NCI-H2081 treated with DMSO at 0.1 percent for 48 hours (cell line): ENCODE measurements at regions not wholly inside any gene's neighbourhood (a gene's known extent, or its start where the extent isn't known, plus 50 kb on each side); places are given as distances from the start of the nearest gene placed in this dataset.

Source experiments
- DNase-seq: peaks from one replicate; lab custom pipeline; 2025; lab: John Stamatoyannopoulos, UW

DNA sequence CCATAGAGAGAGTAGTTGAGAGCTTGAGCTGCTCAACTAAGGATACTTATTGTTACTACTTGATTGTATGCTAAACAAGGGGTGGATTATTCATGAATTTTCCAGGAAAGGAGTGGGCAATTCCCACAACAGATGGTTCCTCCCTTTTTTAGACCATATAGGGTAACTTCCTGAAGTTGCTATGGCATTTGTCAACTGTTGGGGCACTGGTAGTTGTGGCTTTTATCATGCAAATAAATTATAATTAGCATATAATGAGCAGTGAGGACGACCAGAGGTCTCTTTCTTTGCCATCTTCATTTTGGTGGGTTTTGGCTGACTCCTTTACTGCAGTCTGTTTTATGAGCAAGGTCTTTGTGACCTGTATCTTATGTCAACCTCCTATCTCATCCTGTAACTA is 1403.5 kb upstream of the PABPC4L start:
- DNase-seq, result no peak

DNA sequence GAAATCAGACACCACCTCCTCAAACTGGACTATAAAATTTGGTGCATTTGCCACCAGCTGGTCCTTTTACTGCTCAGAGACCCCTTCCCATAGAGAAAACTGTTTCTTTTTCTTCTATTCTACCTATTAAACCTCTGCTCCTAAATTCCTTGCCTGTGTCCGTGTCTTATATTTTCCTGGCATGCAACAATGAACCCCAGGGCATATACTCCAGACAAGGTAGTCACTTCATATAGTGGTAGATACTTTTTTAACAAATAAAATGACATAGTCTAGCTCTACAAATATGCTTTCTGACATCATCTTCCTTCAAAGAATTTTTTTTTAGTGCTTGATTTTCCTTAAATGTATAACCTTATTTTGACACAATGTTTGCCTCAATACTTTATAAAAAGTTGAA is 1402.9 kb upstream of the PABPC4L start:
- DNase-seq, result no peak

GRCh38 chr4:135601351-135601750 is 1399.8 kb upstream of the PABPC4L start:
- no peak for DNase-seq

DNA sequence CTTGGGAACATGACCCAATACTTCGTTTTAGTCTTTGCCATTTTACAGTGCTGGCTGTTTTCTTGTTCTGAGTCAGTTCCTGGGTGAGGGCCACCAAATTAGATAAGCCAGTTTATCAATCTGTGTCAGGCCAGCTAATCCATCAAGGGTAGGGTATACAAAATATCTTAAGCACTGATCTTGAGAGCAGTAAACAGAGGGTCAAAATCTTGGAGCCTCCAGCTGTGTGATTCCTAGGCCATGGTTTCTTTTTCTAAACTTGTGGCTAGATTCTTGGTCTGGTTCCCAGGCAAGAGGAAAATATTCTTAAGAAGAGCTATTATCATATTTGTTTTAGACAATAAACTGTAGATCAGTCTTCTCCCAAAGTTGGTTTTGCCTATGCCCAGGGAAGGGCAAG is 1396.6 kb upstream of the PABPC4L start:
- DNase-seq, result no peak

DNA sequence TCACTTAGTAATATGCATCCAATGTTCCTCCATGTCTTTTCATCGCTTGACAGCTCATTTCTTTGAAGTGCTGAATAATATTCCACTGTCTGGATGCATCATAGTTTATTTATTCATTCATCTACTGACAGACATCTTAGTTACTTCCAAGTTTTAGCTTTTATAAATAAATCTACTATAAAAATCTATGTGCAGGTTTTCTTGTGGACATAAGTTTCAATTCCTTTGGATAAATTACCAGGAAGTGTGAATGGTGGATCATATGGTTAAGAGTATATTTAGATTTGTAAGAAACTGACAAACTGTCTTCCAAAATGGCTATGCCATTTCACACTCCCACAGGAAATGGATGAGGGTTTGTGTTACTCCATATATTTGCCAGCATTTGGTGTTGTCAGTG is 1392.9 kb upstream of the PABPC4L start:
- DNase-seq, result no peak

DNA sequence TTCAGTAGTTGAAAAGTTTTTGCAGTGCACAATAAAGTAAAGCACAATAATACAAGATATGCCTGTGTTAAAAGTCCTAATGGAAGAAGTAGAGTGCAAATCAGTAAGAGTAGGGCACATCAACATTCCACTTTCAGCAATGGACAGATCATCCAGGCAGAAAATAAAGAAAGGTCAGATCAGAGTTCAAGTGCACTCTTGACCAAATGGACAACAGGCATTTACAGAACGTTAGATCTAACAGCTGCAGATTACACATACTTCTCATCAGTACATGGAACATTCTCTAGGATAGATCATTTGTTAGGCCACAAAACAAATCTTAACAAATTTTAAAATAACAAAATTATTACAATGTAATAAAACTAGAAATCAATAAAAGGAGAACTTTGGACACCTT is 1373.5 kb upstream of the PABPC4L start:
- no peak for DNase-seq

- no peak for DNase-seq
Observed at GRCh38 chr4:135573251-135573650, 1371.7 kb upstream of the PABPC4L start.

DNA sequence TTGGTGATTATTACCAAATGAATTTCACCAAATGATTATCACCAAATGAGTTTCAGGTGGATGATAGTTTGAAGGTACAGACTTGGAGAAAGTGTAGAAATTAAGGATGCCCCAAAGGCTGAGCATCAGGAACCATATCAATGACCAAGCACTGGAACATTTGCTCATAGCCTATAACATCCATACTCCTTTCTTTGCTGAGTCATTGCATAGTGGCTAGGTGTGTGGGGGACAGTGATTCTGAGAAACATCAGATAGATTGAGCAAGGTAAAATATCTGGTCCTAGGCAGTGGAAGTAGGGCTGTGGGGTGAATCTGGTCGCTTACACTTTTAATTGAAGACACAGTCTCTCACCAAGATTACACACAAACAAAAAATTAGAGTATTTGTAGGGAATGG is 1362.5 kb upstream of the PABPC4L start:
- no peak for DNase-seq

- DNase-seq, result no peak
Observed at GRCh38 chr4:135553213-135553612, 1351.6 kb upstream of the PABPC4L start.

GRCh38 chr4:135552131-135552530 is 1350.5 kb upstream of the PABPC4L start:
- DNase-seq, result no peak

GRCh38 chr4:135548711-135549110 is 1347.1 kb upstream of the PABPC4L start:
- no peak for DNase-seq

DNA sequence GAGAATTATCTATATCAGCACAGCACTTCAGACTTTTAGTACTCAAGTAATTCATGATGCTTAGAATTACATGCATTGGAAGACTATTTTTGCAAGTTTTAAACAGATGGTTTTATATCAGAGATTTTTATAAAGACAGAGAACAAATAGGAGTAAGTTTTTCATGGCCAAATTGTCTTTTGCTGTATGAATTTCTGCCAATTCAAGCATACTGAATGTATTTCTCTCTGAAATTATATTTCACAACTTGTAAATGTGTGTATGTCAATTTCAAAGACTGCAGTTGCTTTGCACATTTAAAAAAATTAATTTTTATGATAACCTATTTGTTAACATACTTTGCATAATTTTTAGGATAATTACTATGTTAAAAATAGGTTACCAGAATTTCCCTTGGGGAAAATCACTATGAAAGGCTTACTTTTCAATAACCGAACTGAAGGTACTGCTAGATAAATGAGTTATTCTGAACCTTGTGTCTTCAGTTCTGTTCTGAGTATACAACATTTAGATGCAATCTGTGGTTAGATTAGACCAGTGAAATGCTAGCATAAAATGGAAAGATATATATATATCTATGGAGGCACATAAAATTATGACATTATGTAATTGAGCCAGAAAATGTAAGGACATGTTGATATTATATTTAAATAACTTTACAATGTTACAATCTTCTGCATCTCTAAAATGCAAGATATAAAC is 1344.2 kb upstream of the PABPC4L start:
- no peak for DNase-seq

GRCh38 chr4:135538698-135539097 is 1337.1 kb upstream of the PABPC4L start:
- DNase-seq, result no peak

DNA sequence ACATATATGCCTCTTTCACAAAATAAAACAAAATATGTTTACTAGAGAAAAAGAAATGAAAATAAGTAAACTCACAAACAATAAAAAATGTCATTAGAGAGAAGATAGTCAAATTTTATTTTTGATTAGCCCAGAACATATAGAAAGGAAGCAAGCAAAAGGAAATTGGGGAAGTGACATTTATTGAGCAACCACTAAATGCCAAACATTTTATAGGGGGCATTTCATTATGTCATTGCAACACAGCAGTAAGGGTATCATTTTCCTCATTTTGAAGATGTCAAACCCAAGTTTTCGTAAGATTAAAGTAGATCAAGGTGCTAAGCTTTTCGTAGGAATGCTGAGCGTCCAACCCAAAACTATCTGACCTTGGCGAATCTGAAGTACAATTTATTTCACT is 1331.5 kb upstream of the PABPC4L start:
- no peak for DNase-seq

- no peak for DNase-seq
Observed at GRCh38 chr4:135532132-135532531, 1330.5 kb upstream of the PABPC4L start.

- no peak for DNase-seq
Observed at GRCh38 chr4:135515295-135515694, 1313.7 kb upstream of the PABPC4L start.

DNA sequence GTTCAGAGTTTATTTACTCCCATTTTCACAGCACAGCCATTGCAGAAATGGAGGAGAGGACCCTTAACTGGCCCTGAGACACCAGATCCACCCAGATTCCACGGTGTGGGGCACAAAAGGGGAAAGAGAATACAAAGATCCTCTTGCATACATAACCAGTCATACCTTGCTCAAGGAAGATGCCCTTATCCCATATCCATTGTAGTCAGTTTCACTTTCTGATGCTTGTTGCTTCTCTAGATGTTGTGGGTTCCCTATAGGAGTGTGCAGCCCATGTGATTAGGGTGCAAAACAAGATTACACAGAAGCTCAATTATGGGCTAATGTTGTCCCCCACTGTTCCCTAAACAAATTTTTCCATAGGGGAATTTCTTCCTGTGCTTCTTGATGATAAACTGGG is 1309.0 kb upstream of the PABPC4L start:
- DNase-seq, result no peak

GRCh38 chr4:135508006-135508714 is 1306.6 kb upstream of the PABPC4L start:
- DNase-seq, result no peak

DNA sequence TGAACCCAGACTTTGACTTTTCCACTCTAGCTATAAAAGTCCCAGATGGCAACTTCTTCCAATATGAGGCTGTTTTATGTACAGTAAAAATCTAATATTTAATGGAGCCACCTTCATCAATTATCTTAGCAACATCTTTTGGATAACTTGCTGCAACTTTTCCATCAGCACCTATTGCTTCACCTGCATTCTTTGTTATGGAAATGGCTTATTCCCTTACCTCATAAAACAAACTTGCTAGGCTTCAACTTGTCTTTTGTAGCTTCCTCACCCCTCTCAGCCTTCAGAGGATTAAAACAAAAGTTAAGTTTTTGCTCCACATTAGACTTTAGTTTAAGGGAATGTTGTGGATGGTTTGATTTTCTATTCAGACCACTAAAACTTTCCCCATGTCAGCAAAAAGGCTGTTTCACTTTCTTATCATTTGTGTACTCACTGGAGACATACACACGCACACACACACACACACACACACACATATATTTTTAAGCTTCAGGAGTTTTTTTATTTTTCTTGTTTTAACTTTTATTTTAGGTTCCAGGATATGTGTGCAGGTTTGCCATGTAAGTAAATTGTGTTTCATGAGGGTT is 1296.1 kb upstream of the PABPC4L start:
- DNase-seq, result no peak

- no peak for DNase-seq
Observed at GRCh38 chr4:135492439-135492838, 1290.8 kb upstream of the PABPC4L start.

DNA sequence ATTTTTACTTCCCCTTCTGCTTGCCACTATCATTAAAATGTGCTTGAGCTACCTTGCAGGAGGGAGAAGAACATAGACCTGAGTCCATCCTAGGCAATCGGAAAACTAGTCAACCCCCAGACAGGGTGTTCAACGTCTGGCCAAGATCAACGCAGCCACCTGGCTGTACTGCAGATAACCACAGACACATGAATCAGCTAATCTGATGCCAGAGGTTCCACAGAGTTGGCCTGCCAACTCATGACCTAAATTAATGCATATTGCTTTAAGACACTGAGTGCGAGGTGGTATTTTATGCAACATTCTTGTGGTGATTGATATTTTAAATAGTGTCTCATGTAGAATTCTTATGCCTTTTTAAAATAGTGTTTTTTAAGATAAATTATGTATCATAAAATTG is 1283.8 kb upstream of the PABPC4L start:
- no peak for DNase-seq

- no peak for DNase-seq
Observed at GRCh38 chr4:135476272-135476671, 1274.7 kb upstream of the PABPC4L start.

GRCh38 chr4:135464311-135464710 is 1262.7 kb upstream of the PABPC4L start:
- no peak for DNase-seq
